OCI-LY3 (cell line): ENCODE measurements at regions not wholly inside any gene's neighbourhood (a gene's known extent, or its start where the extent isn't known, plus 50 kb on each side); places are given as distances from the start of the nearest gene placed in this dataset.

Source experiments
- CTCF ChIP-seq: fragments of 200-600, 300-600 bp; sonication (generic); IDR thresholded peaks from 2 replicates; pipeline ENCODE4 v1.5.1; 2014; ENCODE audit warnings: antibody characterized with exemption, low read length, low read depth
- EZH2phosphoT487 ChIP-seq: fragments of 200-600 bp; shearing (Covaris generic); IDR thresholded peaks from 2 replicates; pipeline ENCODE4 v1.6.1; 2018; ENCODE audit warnings: antibody characterized with exemption, mixed run types, low read depth

DNA sequence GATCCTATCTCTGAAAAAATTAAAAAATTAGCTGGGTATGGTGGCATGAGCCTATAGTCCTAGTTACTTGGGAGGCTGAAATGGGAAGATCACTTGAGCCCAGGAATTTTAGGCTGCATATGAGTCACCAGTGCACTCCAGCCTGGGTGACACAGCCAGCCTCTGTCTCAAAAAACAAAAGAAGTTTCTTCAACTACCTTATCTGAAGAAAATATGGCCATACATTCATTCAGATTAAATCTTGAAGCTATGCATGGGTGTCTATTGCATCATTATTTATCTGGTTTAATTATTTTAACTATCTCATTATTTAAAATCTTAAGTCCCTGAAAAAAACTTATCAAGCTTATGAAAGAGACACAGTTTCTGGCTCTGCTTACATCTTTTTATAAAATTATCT, 204.1 kb downstream of the SIM1 start:
- TF ChIP-seq CTCF (no peak), EZH2phosphoT487 (no peak)
